ENCODE measurements at regions not wholly inside any gene's neighbourhood (a gene's known extent, or its start where the extent isn't known, plus 50 kb on each side); places are given as distances from the start of the nearest gene placed in this dataset.

DNA sequence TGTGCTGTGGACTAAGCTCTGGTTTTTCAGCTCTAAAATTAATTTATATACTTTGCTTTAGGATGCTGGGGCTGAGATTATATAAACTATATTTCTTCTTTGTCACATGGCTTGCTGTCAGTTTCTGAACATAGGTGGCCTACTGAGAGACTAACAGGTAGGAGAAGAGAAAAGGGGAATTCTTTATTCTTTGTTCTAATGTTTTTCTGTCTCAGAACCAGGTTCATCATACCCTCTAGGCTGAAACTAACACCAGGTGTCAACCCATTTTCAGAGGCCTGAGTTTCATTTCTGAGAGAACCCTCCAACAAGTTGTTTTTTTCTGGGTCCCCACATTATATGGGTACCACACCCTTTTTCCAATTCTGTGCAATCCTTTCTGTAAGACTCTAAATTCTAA, 843.6 kb downstream of the TRIB2 start:
- TF ChIP-seq, protein P1, sequence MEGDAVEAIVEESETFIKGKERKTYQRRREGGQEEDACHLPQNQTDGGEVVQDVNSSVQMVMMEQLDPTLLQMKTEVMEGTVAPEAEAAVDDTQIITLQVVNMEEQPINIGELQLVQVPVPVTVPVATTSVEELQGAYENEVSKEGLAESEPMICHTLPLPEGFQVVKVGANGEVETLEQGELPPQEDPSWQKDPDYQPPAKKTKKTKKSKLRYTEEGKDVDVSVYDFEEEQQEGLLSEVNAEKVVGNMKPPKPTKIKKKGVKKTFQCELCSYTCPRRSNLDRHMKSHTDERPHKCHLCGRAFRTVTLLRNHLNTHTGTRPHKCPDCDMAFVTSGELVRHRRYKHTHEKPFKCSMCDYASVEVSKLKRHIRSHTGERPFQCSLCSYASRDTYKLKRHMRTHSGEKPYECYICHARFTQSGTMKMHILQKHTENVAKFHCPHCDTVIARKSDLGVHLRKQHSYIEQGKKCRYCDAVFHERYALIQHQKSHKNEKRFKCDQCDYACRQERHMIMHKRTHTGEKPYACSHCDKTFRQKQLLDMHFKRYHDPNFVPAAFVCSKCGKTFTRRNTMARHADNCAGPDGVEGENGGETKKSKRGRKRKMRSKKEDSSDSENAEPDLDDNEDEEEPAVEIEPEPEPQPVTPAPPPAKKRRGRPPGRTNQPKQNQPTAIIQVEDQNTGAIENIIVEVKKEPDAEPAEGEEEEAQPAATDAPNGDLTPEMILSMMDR (IDR thresholded peaks at IDR 0.05), result no peak
- no peak for TF ChIP-seq ZNF232 (CRISPR knock-in tag; IDR thresholded peaks at IDR 0.05)
- TF ChIP-seq TP53 (CRISPR knock-in tag; IDR thresholded peaks at IDR 0.05), result no peak
- no peak for TF ChIP-seq CREM (CRISPR knock-in tag; IDR thresholded peaks at IDR 0.05)
- TF ChIP-seq, protein P2, sequence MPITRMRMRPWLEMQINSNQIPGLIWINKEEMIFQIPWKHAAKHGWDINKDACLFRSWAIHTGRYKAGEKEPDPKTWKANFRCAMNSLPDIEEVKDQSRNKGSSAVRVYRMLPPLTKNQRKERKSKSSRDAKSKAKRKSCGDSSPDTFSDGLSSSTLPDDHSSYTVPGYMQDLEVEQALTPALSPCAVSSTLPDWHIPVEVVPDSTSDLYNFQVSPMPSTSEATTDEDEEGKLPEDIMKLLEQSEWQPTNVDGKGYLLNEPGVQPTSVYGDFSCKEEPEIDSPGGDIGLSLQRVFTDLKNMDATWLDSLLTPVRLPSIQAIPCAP (CRISPR knock-in tag; IDR thresholded peaks at IDR 0.05), result no peak
- TF ChIP-seq JUN (CRISPR knock-in tag; IDR thresholded peaks at IDR 0.05), result no peak
- TF ChIP-seq, protein P3, sequence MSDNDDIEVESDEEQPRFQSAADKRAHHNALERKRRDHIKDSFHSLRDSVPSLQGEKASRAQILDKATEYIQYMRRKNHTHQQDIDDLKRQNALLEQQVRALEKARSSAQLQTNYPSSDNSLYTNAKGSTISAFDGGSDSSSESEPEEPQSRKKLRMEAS (CRISPR knock-in tag; IDR thresholded peaks at IDR 0.05), result no peak
- TF ChIP-seq FOXJ3 (CRISPR knock-in tag; IDR thresholded peaks at IDR 0.05; ENCODE audit: borderline replicate concordance), result no peak
- no peak for TF ChIP-seq SP1 (CRISPR knock-in tag; conservative IDR thresholded peaks at IDR 0.05)
- TF ChIP-seq, protein P4, sequence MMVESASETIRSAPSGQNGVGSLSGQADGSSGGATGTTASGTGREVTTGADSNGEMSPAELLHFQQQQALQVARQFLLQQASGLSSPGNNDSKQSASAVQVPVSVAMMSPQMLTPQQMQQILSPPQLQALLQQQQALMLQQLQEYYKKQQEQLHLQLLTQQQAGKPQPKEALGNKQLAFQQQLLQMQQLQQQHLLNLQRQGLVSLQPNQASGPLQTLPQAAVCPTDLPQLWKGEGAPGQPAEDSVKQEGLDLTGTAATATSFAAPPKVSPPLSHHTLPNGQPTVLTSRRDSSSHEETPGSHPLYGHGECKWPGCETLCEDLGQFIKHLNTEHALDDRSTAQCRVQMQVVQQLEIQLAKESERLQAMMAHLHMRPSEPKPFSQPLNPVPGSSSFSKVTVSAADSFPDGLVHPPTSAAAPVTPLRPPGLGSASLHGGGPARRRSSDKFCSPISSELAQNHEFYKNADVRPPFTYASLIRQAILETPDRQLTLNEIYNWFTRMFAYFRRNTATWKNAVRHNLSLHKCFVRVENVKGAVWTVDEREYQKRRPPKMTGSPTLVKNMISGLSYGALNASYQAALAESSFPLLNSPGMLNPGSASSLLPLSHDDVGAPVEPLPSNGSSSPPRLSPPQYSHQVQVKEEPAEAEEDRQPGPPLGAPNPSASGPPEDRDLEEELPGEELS (CRISPR knock-in tag; IDR thresholded peaks at IDR 0.05), result no peak
- TF ChIP-seq FOXP1 (CRISPR knock-in tag; IDR thresholded peaks at IDR 0.05; ENCODE audit: borderline replicate concordance), result no peak
- TF ChIP-seq, protein P5, sequence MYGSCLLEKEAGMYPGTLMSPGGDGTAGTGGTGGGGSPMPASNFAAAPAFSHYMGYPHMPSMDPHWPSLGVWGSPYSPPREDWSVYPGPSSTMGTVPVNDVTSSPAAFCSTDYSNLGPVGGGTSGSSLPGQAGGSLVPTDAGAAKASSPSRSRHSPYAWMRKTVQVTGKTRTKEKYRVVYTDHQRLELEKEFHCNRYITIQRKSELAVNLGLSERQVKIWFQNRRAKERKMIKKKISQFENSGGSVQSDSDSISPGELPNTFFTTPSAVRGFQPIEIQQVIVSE (CRISPR knock-in tag; IDR thresholded peaks at IDR 0.05; ENCODE audit: borderline replicate concordance), result no peak
- TF ChIP-seq KAT7 (CRISPR knock-in tag; IDR thresholded peaks at IDR 0.05; ENCODE audit: borderline replicate concordance), result no peak
- TF ChIP-seq, protein P6, sequence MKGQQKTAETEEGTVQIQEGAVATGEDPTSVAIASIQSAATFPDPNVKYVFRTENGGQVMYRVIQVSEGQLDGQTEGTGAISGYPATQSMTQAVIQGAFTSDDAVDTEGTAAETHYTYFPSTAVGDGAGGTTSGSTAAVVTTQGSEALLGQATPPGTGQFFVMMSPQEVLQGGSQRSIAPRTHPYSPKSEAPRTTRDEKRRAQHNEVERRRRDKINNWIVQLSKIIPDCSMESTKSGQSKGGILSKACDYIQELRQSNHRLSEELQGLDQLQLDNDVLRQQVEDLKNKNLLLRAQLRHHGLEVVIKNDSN (CRISPR knock-in tag; IDR thresholded peaks at IDR 0.05), result no peak

All from WTC11 (cell line).